HCT116 (cell line): ENCODE measurements at regions not wholly inside any gene's neighbourhood (a gene's known extent, or its start where the extent isn't known, plus 50 kb on each side); places are given as distances from the start of the nearest gene placed in this dataset.
"Not testable (repeated sequence)": the region's sequence is repeated elsewhere in the genome, so short reads cannot be mapped to it uniquely, and the experiment has no call there.

Experiments used
- CTCF ChIP-seq, 3 experiments: fragments of 200-600 bp in 1 of 3; sonication (generic) in 1 of 3; IDR thresholded peaks in 2 of 3; conservative IDR thresholded peaks in 1 of 3; 2 replicates each; pipeline ENCODE4 v1.5.1; 2012 to 2017; ENCODE audit warnings: low read depth in 2 of 3, low read length in 2 of 3, antibody characterized with exemption in 1 of 3, borderline replicate concordance in 1 of 3, control low read depth in 1 of 3, mild to moderate bottlenecking in 1 of 3, mixed read lengths in 1 of 3, mixed run types in 1 of 3, moderate library complexity in 1 of 3; ENCODE audit not compliant: insufficient read depth in 1 of 3
- POLR2A ChIP-seq: IDR thresholded peaks from 2 replicates; pipeline ENCODE4 v1.7.0; 2011; ENCODE audit warnings: borderline replicate concordance; ENCODE audit not compliant: insufficient read depth, insufficient read length; ENCODE audit errors: extremely low read depth
- RAD21 ChIP-seq: IDR thresholded peaks from 2 replicates; pipeline ENCODE4 v1.6.1; 2012; ENCODE audit warnings: low read depth, mild to moderate bottlenecking

- TF ChIP-seq POLR2A; CTCF (IDR thresholded peaks at IDR 0.05 in 2 of 3, conservative IDR thresholded peaks at IDR 0.05 in 1 of 3; ENCODE audit: borderline replicate concordance in 1 of 3, insufficient read depth in 1 of 3, low read depth in 2 of 3, low read length in 2 of 3); RAD21: not testable (repeated sequence)
Observed at GRCh38 chr4:158974438-158974837, 128.4 kb upstream of the RAPGEF2 start.
